Testis (tissue), 2 donors: ENCODE measurements at regions not wholly inside any gene's neighbourhood (a gene's known extent, or its start where the extent isn't known, plus 50 kb on each side); places are given as distances from the start of the nearest gene placed in this dataset.
"Not testable (repeated sequence)": the region's sequence is repeated elsewhere in the genome, so short reads cannot be mapped to it uniquely, and the experiment has no call there.

ENCODE experiments used
- CTCF ChIP-seq, 3 experiments: fragments of 450-650 bp in 2 of 3; fragments of 200-600 bp in 1 of 3; sonication (generic) in 1 of 3; IDR thresholded peaks; one replicate each; pipeline ENCODE4 v1.5.1; 2016 to 2019; ENCODE audit warnings: antibody characterized with exemption in 3 of 3, mild to moderate bottlenecking in 2 of 3, moderate library complexity in 1 of 3
- POLR2A ChIP-seq: fragments of 450-650 bp; IDR thresholded peaks from one replicate; pipeline ENCODE4 v1.6.1; 2017; ENCODE audit warnings: antibody characterized with exemption, mild to moderate bottlenecking, moderate library complexity

- TF ChIP-seq CTCF (IDR thresholded peaks at IDR 0.05); POLR2A: not testable (repeated sequence)
Observed at GRCh38 chr6:60747765-60748556, 1538.1 kb downstream of the KHDRBS2 start.
